ENCODE measurements at regions not wholly inside any gene's neighbourhood (a gene's known extent, or its start where the extent isn't known, plus 50 kb on each side); places are given as distances from the start of the nearest gene placed in this dataset.

DNA sequence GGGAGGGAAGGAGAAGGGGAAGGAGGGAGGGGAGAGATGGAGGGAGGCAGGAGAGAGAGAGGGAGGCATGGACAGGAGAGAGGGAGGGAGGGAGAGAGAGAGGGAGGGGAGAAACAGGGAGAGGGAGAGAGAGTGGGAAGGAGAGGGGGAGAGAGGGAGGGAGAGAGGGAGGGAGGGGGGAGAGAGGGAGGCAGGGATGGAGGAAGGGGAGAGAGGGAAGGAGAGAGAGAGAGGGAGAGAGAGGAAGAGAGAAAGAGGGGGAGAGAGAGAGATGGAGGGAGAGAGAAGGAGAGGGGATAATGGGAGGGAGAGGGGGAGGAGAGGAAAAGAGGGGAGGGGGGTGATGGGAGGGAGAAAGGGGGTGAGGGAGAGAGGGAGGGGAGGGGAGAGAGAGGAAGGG, 86.8 kb upstream of the VSTM2B start:
- no peak for DNase-seq

GRCh38 chr19:29439688-29440550, 85.9 kb upstream of the VSTM2B start:
- DNase-seq, result no peak

DNA sequence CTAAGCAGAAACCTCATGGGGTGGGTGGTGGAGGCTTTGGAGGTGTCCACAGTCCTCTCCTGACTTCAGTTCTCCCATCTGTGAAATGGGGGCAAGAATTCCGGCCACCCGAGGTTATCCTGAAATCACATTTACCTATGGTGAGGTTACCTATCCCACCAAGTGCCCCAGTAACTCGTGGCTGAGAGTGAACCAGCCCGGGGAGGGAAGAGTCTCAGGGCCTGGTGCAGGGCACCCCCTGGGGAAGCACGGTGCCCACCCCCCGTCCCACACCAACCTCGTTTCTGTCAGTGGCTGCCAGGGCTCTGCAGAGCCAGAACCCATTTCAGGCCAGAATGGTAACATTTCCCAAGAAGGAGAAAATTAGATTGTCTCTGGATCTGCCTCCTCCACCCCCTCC, 83.7 kb upstream of the VSTM2B start:
- no peak for DNase-seq

- DNase-seq, result no peak
These were observed 82.9 kb upstream of the VSTM2B start for GRCh38 chr19:29442910-29443309.

DNA sequence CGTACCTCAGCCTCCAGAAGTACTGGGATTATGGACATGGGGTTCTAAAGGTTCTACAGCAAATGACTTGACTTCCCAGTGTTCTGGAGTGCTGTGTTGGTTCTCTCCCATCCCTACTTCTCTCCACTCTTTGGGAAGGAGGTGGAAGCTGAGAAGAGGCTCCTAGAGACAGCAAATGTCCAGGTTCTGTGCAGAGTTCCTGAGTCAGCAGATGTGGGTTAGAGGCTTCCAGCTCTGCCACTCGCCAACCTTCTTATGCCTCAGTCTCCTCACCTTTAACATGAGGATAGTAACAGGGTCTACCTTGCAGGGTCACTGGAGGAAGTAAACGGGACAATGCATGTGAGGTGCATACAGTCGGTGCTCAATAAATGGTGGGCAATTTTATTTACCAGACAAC, 80.5 kb upstream of the VSTM2B start:
- DNase-seq, result no peak

DNA sequence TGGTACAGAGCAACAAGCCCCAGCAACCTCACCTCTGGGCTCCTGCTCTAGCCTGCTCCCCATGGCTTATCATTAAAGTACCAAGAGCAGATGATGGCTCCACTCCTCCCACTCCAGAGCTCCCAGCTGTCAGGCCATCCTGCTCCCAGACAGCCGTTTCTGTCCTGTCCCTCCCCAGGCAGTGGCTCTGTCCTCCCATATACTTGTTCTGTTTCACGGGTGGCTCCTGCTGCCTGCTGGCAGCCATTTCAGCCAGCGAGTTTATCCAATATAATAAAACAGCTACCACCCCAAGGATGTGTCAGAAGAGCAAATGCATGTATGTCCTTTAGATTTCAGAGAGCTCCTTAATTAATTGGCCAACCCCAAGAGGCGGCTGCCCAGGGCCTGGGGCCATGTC, 79.4 kb upstream of the VSTM2B start:
- DNase-seq, result no peak

DNA sequence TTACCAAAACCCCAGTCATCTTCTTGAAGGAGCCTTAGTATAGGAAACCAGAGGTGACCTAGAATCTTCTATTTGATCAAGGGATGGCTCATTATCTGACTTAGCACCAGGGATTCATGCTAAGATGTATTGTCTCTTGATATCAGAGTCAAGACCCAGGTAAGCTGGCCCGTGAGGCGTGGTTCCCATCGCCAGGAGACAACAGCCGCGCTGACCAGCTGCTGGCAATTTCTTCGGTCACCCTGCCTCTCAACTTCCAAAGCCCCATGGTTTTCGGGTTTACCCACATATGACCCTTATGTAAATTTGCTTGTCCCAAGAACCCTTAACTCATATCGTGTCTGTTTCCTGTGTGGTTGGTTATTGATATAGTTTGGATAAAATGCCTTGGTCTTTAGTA, 77.7 kb upstream of the VSTM2B start:
- DNase-seq, result no peak

GRCh38 chr19:29449371-29449770, 76.4 kb upstream of the VSTM2B start:
- DNase-seq, result no peak

DNA sequence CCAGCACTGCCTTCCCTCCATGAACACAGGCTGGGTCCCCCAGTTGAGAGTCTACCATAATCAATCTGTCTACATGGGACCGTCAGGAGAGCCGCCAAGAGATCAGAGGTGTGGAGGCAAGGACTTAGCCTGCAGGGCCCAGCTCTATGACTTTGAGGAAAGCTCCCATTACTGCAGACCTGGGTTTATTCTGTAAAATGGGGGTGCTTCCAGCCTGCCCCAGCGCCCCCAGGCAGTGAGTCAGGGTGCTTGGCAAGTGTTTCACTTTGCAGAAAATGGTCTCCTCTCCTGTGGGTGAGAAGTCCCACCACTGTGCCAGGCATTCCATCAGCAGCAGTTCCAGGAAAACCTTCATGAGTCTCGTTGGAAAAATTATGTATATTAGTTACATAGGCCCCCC, 75.5 kb upstream of the VSTM2B start:
- DNase-seq, result no peak

GRCh38 chr19:29450812-29451211, 75.0 kb upstream of the VSTM2B start:
- no peak for DNase-seq

GRCh38 chr19:29454109-29454508, 71.7 kb upstream of the VSTM2B start:
- no peak for DNase-seq

DNA sequence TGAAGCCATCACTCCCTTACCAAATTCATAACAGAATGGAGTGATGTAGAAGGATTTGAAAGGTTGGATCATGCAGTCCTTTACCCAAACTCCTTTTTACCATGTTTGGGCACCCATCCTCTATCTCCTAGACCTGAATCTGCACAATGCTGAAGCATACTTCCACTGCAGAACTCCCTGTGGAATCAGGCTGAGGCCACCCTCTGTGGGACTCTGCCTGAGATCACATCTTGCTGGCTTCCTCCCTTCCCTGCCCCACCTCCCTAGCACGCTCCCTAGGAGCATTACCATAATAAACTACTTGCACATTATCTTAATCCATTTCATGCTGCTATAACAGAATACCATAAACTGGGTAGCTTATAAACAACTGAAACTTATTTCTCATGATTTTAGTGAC, 68.4 kb upstream of the VSTM2B start:
- no peak for DNase-seq

- peak in 1 of 2 experiments; percentile 41 for DNase-seq
These were observed 57.9 kb upstream of the VSTM2B start for GRCh38 chr19:29467824-29468401.

DNA sequence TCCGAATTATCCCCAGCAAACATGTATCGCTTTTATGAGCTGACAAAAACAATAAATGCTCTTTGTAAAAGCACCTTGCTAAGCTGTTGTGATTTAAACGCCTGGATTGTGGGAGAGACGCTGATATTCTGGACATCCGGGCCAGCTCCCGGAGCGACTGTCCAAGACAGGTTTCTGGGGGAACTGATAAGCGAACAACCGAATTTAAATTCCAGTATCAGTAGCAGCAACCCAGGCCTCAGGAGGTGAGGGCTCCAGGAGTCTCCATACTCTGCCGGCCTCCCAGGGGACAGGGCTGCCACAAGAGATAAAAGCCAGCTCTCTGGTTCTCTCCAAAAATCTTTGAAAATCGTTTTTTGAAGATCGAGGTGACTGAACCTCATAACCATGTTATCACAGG, 50.3 kb upstream of the VSTM2B start:
- DNase-seq, result no peak
